WTC11 (cell line): ENCODE measurements at regions not wholly inside any gene's neighbourhood (a gene's known extent, or its start where the extent isn't known, plus 50 kb on each side); places are given as distances from the start of the nearest gene placed in this dataset.

Experiments used
- ATAC-seq: fragments of 200-7000 bp; cut with Tn5 transposase; 2 replicates; pipeline ENCODE4 v1.10.0; 2021; ENCODE audit warnings: mild to moderate bottlenecking, moderate library complexity
- CTCF ChIA-PET: fragments of 300-600 bp; sonication (Branson Sonifier 250); formaldehyde crosslinking; loops from one replicate; lab custom pipeline; 2021; ENCODE audit warnings: antibody characterized with exemption; lab: Charles Lee
- POLR2A ChIA-PET: fragments of 350-600 bp; sonication (Branson Sonifier 250); formaldehyde crosslinking; loops from one replicate; lab custom pipeline; 2021; ENCODE audit warnings: antibody characterized with exemption; lab: Charles Lee
- DNase-seq: peaks from one replicate; pipeline ENCODE4 v3.0.0; 2021; ENCODE audit warnings: low spot score
- H3K27ac Mint-ChIP-seq: 2 replicates; pipeline ENCODE4 v1.8.0; 2021; ENCODE audit warnings: mixed read lengths
- H3K27me3 Mint-ChIP-seq: 2 replicates; pipeline ENCODE4 v1.8.0; 2021; ENCODE audit warnings: low read depth, mild to moderate bottlenecking, moderate library complexity, mixed read lengths
- H3K36me3 Mint-ChIP-seq: 2 replicates; pipeline ENCODE4 v1.8.0; 2021; ENCODE audit warnings: mixed read lengths
- H3K4me1 Mint-ChIP-seq: 2 replicates; pipeline ENCODE4 v1.8.0; 2022; ENCODE audit warnings: mixed read lengths
- H3K4me3 Mint-ChIP-seq: 2 replicates; pipeline ENCODE4 v1.8.0; 2021; ENCODE audit warnings: mild to moderate bottlenecking, moderate library complexity, mixed read lengths
- H3K9me3 Mint-ChIP-seq: 2 replicates; pipeline ENCODE4 v1.8.0; 2021; ENCODE audit warnings: mixed read lengths
- ARID4B ChIP-seq: sonication (generic); formaldehyde crosslinking; IDR thresholded peaks from 2 replicates; pipeline ENCODE4 v1.8.0; 2023; ENCODE audit warnings: missing genetic modification reagents, mild to moderate bottlenecking, borderline replicate concordance
- CREM ChIP-seq: sonication (generic); formaldehyde crosslinking; IDR thresholded peaks from 2 replicates; pipeline ENCODE4 v1.8.1; 2022; ENCODE audit warnings: mild to moderate bottlenecking, missing genetic modification reagents, moderate library complexity
- MXD4 ChIP-seq: fragments of 250-450 bp; sonication (Bioruptor Pico); IDR thresholded peaks from 2 replicates; pipeline ENCODE4 v1.8.0; 2021; ENCODE audit warnings: mild to moderate bottlenecking, moderate library complexity, borderline replicate concordance
- NFE2L1 ChIP-seq: sonication (generic); formaldehyde crosslinking; IDR thresholded peaks from 2 replicates; pipeline ENCODE4 v1.8.1; 2023; ENCODE audit warnings: missing genetic modification reagents
- NFYB ChIP-seq: sonication (generic); formaldehyde crosslinking; conservative IDR thresholded peaks from 2 replicates; pipeline ENCODE4 v1.8.0; 2022; ENCODE audit warnings: low read depth, missing genetic modification reagents
- PREB ChIP-seq: sonication (generic); formaldehyde crosslinking; IDR thresholded peaks from 2 replicates; pipeline ENCODE4 v1.8.1; 2022; ENCODE audit warnings: mild to moderate bottlenecking, missing genetic modification reagents, moderate library complexity, borderline replicate concordance
- PRRX2 ChIP-seq: fragments of 250-450 bp; sonication (Bioruptor Pico); IDR thresholded peaks from 2 replicates; pipeline ENCODE4 v1.8.0; 2021; ENCODE audit warnings: mild to moderate bottlenecking
- STAT6 ChIP-seq: sonication (generic); formaldehyde crosslinking; conservative IDR thresholded peaks from 2 replicates; pipeline ENCODE4 v1.8.1; 2023; ENCODE audit warnings: mild to moderate bottlenecking, low read depth, missing genetic modification reagents, moderate library complexity
- ZNF121 ChIP-seq: sonication (generic); formaldehyde crosslinking; IDR thresholded peaks from 2 replicates; pipeline ENCODE4 v1.8.0; 2023; ENCODE audit warnings: missing genetic modification reagents
- ZNF396 ChIP-seq: fragments of 250-450 bp; sonication (Bioruptor Pico); IDR thresholded peaks from 2 replicates; pipeline ENCODE4 v1.8.0; 2021; ENCODE audit warnings: mild to moderate bottlenecking, moderate library complexity, borderline replicate concordance
- TF ChIP-seq, protein P1 (sequence below): fragments of 250-450 bp; sonication (Bioruptor Pico); IDR thresholded peaks from 2 replicates; pipeline ENCODE4 v1.9.0; 2021; ENCODE audit warnings: mild to moderate bottlenecking
- TF ChIP-seq, protein P2 (sequence below): sonication (generic); formaldehyde crosslinking; IDR thresholded peaks from 2 replicates; pipeline ENCODE4 v1.8.0; 2022; ENCODE audit warnings: missing genetic modification reagents
- TF ChIP-seq, protein P3 (sequence below): sonication (generic); formaldehyde crosslinking; IDR thresholded peaks from 2 replicates; pipeline ENCODE4 v1.8.1; 2022; ENCODE audit warnings: low read depth, missing genetic modification reagents, borderline replicate concordance
- TF ChIP-seq, protein P4 (sequence below): fragments of 250-450 bp; sonication (Bioruptor Pico); IDR thresholded peaks from 2 replicates; pipeline ENCODE4 v2.1.2; 2022; ENCODE audit warnings: mild to moderate bottlenecking, moderate library complexity

DNA sequence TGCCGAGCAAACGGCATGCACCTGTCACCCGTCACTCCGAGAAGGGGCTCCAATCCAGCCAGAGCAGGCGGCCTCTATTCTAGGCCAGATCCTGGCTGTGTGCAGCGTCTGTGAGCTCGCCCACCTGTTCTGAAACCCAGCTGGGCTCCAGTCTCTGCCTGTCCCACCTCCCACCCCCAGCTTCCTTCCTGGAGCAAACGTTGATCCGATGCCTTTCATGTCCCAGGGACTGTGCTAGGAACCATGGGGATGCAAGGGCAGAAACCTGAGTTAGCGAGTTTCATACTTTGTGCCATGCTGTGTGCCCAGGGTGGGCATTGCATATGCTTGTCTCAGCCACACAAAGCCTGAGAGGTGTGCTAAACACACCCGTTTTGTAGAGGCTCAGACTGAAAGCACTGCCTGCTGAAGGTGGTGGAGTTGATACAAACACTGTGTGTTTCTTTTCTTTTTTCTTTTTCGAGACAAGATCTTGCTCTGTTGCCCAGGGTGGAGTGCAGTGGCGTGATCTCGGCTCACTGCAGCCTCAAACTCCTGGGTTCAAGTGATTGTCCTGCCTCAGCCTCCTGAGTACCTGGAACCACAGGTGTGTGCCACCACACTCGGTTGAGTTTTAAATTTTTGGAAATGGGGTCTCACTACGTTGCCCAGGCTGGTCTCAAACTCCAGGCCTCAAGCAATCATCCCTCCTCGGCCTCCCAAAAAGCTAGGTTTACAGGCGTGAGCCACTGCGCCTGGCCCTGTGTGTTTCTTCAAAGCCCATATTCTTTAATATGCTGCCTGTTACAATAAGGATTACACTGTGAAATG lies 84.1 kb upstream of the MED13L start:
- ATAC-seq (no peak), DNase-seq (no peak)
- no peak overlapping the region for H3K4me3 Mint-ChIP-seq
- H3K4me1 Mint-ChIP-seq: peaks cover 26% of the 10 kb centered on the region
- TF ChIP-seq NFYB (CRISPR knock-in tag) (no peak), ZNF121 (peak; percentile 53; the same call in 1 of the 2 replicates)
- ChIA-PET POLR2A (no interaction called here), CTCF (no interaction called here)
- H3K27me3 Mint-ChIP-seq: no peaks in the 10 kb centered on the region
- no peak overlapping the region for H3K27ac Mint-ChIP-seq
- no peaks in the 10 kb centered on the region for H3K9me3 Mint-ChIP-seq
- H3K36me3 Mint-ChIP-seq: no peaks in the 10 kb centered on the region

DNA sequence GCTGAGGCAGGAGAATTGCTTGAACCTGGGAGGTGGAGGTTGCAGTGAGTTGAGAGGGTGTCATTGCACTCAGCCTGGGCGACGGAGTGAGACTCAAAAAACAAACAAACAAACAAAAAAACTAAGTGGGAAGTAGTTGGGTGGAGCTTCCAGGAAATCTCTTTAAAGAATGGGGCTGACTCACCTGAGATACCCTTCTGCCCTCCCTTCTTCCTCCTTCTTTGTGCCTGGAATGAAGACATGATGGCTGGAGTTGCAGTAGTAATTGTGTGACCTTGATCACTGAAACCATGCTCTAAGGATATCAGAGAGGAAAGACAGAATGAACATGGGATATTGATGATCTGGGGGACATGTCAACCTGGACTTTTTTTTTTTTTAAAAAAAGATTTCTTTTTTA lies 87.6 kb upstream of the MED13L start:
- POLR2A ChIA-PET: no interaction called here
- DNase-seq (no peak), ATAC-seq (no peak)
- peaks cover 8% of the 10 kb centered on the region for H3K4me1 Mint-ChIP-seq
- no peak for TF ChIP-seq ARID4B
- TF ChIP-seq, protein P1, sequence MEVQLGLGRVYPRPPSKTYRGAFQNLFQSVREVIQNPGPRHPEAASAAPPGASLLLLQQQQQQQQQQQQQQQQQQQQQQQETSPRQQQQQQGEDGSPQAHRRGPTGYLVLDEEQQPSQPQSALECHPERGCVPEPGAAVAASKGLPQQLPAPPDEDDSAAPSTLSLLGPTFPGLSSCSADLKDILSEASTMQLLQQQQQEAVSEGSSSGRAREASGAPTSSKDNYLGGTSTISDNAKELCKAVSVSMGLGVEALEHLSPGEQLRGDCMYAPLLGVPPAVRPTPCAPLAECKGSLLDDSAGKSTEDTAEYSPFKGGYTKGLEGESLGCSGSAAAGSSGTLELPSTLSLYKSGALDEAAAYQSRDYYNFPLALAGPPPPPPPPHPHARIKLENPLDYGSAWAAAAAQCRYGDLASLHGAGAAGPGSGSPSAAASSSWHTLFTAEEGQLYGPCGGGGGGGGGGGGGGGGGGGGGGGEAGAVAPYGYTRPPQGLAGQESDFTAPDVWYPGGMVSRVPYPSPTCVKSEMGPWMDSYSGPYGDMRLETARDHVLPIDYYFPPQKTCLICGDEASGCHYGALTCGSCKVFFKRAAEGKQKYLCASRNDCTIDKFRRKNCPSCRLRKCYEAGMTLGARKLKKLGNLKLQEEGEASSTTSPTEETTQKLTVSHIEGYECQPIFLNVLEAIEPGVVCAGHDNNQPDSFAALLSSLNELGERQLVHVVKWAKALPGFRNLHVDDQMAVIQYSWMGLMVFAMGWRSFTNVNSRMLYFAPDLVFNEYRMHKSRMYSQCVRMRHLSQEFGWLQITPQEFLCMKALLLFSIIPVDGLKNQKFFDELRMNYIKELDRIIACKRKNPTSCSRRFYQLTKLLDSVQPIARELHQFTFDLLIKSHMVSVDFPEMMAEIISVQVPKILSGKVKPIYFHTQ (CRISPR knock-in tag): no peak
- no peak for TF ChIP-seq MXD4 (CRISPR knock-in tag)
- TF ChIP-seq STAT6 (CRISPR knock-in tag): no peak
- TF ChIP-seq NFE2L1 (CRISPR knock-in tag): no peak
- TF ChIP-seq, protein P2, sequence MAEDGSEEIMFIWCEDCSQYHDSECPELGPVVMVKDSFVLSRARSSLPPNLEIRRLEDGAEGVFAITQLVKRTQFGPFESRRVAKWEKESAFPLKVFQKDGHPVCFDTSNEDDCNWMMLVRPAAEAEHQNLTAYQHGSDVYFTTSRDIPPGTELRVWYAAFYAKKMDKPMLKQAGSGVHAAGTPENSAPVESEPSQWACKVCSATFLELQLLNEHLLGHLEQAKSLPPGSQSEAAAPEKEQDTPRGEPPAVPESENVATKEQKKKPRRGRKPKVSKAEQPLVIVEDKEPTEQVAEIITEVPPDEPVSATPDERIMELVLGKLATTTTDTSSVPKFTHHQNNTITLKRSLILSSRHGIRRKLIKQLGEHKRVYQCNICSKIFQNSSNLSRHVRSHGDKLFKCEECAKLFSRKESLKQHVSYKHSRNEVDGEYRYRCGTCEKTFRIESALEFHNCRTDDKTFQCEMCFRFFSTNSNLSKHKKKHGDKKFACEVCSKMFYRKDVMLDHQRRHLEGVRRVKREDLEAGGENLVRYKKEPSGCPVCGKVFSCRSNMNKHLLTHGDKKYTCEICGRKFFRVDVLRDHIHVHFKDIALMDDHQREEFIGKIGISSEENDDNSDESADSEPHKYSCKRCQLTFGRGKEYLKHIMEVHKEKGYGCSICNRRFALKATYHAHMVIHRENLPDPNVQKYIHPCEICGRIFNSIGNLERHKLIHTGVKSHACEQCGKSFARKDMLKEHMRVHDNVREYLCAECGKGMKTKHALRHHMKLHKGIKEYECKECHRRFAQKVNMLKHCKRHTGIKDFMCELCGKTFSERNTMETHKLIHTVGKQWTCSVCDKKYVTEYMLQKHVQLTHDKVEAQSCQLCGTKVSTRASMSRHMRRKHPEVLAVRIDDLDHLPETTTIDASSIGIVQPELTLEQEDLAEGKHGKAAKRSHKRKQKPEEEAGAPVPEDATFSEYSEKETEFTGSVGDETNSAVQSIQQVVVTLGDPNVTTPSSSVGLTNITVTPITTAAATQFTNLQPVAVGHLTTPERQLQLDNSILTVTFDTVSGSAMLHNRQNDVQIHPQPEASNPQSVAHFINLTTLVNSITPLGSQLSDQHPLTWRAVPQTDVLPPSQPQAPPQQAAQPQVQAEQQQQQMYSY: no peak
- TF ChIP-seq CREM: no peak
- TF ChIP-seq PREB: no peak
- TF ChIP-seq, protein P3, sequence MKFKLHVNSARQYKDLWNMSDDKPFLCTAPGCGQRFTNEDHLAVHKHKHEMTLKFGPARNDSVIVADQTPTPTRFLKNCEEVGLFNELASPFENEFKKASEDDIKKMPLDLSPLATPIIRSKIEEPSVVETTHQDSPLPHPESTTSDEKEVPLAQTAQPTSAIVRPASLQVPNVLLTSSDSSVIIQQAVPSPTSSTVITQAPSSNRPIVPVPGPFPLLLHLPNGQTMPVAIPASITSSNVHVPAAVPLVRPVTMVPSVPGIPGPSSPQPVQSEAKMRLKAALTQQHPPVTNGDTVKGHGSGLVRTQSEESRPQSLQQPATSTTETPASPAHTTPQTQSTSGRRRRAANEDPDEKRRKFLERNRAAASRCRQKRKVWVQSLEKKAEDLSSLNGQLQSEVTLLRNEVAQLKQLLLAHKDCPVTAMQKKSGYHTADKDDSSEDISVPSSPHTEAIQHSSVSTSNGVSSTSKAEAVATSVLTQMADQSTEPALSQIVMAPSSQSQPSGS (CRISPR knock-in tag): no peak
- TF ChIP-seq ZNF121: no peak
- TF ChIP-seq, protein P4, sequence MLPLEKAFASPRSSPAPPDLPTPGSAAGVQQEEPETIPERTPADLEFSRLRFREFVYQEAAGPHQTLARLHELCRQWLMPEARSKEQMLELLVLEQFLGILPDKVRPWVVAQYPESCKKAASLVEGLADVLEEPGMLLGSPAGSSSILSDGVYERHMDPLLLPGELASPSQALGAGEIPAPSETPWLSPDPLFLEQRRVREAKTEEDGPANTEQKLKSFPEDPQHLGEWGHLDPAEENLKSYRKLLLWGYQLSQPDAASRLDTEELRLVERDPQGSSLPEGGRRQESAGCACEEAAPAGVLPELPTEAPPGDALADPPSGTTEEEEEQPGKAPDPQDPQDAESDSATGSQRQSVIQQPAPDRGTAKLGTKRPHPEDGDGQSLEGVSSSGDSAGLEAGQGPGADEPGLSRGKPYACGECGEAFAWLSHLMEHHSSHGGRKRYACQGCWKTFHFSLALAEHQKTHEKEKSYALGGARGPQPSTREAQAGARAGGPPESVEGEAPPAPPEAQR (CRISPR knock-in tag): no peak
- TF ChIP-seq PRRX2 (CRISPR knock-in tag): no peak
- TF ChIP-seq ZNF396: no peak
- TF ChIP-seq, all 79 proteins: peak for 0
- no peak overlapping the region for H3K27ac Mint-ChIP-seq
- H3K36me3 Mint-ChIP-seq: no peaks in the 10 kb centered on the region
- no peak overlapping the region for H3K4me3 Mint-ChIP-seq
- CTCF ChIA-PET: no interaction called here
- no peaks in the 10 kb centered on the region for H3K9me3 Mint-ChIP-seq
- H3K27me3 Mint-ChIP-seq: no peaks in the 10 kb centered on the region
